ENCODE measurements at regions not wholly inside any gene's neighbourhood (a gene's known extent, or its start where the extent isn't known, plus 50 kb on each side); places are given as distances from the start of the nearest gene placed in this dataset.

DNA sequence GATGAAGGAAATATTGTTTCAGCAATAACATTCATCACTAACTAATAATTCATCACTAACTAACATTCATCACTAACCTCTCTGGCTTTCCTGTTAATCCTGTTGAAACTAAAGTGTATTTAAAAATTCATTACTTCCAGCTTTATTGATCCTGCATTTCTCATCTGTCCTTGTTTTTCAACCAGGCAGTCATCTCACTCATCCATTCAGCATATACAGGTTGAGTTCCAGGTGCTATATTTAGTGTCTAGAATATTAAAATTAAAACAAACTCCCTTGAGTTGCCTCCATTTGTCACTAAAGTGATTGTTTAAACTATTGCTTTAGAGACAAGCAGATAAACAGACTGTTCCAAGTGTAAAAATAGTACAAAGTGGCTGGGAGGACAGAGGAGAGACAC, 58.1 kb downstream of the ATXN7L3B start:
- DNase-seq, result no peak
- TF ChIP-seq GATA1 (IDR thresholded peaks at IDR 0.05; ENCODE audit: low read depth, low read length) (no peak), POLR2A (IDR thresholded peaks at IDR 0.05; ENCODE audit: low read length) (no peak)

DNA sequence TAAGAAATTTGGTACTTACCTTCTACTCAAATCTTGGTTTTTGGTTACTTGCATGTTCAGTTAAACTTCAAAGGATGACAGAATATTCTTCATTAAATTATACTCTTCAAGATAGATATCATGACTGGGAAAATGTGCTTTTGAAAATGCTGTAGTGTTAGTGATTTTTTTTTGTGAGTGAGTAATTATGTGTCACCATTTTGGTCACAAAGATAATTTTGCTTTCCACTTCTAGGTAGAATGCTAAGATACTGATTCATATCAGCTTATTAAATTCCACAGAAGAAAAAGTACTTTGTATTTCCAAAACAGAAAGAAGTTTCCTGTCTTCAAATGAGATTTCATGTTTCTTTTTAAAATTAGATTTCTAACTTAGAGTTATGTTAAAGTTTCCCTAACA, 61.2 kb downstream of the ATXN7L3B start:
- no peak for DNase-seq
- TF ChIP-seq GATA1 (IDR thresholded peaks at IDR 0.05; ENCODE audit: low read depth, low read length), result no peak
- TF ChIP-seq POLR2A (IDR thresholded peaks at IDR 0.05; ENCODE audit: low read length), result no peak

DNA sequence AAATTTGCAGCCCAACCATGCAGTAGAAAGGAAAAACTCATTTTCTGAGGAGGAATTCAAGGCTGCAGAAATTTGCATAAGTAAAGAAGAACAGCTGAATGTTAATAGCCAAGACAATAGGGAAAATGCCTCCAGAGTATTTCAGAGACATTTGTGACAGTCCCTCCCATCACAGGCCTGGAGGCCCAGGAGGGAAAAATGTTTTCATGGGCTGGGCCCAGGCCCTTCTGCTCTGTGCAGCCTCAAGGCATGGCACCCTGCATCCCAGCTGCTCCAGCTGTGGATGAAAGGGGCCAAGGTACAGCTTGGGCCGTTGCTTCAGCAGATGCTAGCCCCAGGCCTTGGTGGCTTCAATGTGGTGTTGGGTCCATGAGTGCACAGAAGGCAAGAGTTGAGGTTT, 62.3 kb downstream of the ATXN7L3B start:
- TF ChIP-seq POLR2A (IDR thresholded peaks at IDR 0.05; ENCODE audit: low read length), result no peak
- no peak for TF ChIP-seq GATA1 (IDR thresholded peaks at IDR 0.05; ENCODE audit: low read depth, low read length)
- no peak for DNase-seq

DNA sequence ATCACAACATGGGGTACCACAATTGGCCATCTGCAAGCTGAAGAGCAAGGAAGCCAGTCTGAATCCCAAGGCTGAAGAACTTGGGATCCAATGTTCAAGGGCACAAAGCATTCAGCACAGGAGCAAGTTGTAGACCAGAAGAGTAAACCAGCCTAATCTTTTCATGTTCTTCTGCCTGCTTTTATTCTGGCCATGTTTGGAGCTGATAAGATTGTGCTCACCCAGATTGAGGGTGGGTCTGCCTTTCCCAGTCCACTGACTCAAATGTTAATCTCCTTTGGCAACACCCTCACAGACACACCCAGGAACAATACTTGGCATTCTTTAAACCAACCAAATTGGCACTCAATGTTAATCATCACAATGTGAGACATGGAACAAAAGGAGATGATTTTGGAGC, 63.2 kb downstream of the ATXN7L3B start:
- peak in 1 of 2 experiments; percentile 1 for DNase-seq

DNA sequence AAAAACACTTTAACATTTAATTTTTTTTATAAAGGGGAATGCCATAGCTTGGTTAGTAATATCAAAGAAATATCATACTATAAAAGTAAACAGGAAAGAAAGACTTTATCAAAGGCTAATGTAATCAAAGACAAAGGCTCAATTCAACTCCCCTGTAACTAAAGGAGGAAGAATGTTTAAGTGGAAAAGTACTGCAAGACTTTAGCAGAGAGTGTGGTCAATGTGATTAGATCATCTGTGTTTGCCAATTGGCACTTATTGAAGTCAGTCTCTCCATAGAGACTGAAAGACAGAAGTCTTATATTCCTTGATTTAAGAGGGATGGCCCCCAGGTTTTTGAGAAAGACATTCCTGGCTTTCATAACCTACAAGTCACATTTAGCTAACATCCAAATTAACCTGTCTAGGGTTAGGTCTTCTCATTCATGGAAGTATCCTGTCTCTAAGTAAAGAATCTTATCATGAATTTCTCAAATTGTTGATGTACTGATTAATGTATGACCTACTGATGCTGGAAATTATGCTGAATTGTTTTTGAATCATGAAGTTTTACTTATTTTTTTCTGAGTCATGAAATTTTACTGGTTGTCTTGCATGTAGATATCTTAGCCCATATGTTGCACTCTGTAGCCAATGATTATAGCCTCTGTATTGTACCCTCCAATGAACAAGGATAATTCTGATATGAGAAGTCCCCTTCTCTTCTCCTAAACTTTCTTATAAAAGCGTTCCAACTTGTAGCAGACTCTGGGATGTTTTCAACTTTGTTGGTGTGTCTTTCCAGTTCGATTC, 65.4 kb downstream of the ATXN7L3B start:
- DNase-seq, result no peak
- TF ChIP-seq GATA1 (IDR thresholded peaks at IDR 0.05; ENCODE audit: low read depth, low read length) (no peak), POLR2A (IDR thresholded peaks at IDR 0.05; ENCODE audit: low read length) (no peak)

DNA sequence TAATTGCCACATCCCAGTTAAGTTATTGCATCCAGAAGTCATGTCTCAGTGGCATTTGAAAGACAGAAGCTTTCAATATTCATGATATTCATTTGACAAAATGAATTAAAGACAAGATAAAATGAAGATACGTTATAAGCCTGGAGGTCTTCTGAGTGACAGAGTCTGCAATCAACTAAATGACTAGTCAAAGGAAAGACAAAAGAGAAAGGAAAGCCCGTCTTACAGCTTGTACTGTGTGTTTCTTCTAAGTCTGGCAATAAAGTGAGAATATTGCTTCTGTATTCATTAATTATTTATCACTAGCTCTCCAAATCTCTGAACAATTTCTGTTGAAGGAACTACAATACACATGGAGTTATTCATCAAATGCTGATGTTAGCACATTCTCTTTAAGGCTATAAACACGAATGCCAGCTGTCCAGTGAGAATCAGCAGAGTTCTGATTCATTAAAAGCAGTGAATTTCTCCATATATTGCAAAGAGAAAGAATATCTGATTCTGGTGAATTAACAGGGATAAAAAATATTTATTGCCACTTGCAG, 70.7 kb downstream of the ATXN7L3B start:
- DNase-seq, result no peak

DNA sequence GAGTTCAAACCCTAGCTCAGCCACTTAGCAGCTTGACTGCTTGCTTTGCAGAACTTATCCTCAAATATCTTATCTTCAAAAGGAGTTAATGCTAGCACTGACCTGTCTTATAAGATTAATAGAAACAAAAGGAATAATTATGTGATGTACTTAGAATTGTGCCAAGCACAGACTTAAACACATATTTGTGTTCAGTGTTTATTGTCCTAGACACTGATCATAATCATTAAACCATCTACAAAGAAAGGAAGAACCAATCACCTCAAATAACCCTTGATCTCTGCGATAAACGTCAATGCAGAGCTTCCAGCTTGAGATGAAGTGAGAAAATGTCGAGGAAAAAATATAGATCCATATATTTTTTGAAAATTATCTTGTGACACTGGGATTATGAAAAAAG, 73.1 kb downstream of the ATXN7L3B start:
- TF ChIP-seq GATA1 (IDR thresholded peaks at IDR 0.05; ENCODE audit: low read depth, low read length) (no peak), POLR2A (IDR thresholded peaks at IDR 0.05; ENCODE audit: low read length) (no peak)
- no peak for DNase-seq

More for the DNA sequence above, 70.7 kb downstream of the ATXN7L3B start:
- TF ChIP-seq POLR2A (IDR thresholded peaks at IDR 0.05; ENCODE audit: low read length), result no peak
- no peak for TF ChIP-seq GATA1 (IDR thresholded peaks at IDR 0.05; ENCODE audit: low read depth, low read length)

DNA sequence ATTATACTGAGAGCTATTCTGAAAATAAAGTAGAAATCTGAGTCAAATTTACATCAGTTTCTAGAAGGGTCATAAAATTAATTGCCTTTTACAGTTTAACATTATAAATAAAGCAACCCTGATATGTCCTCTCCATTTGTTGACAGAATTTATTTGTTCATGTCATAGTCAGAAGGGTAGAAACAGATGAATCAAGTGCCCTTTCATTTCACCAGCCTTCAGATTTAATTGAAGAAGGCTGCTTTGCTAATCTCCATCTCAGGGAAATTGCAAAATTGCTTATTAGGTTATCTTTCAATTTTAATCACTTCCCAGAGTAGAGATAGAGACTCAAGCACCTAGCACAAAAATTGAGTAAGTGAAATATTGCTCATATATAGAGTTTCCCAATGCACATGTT, 76.8 kb downstream of the ATXN7L3B start:
- no peak for DNase-seq
- no peak for TF ChIP-seq POLR2A (IDR thresholded peaks at IDR 0.05; ENCODE audit: low read length)
- no peak for TF ChIP-seq GATA1 (IDR thresholded peaks at IDR 0.05; ENCODE audit: low read depth, low read length)

DNA sequence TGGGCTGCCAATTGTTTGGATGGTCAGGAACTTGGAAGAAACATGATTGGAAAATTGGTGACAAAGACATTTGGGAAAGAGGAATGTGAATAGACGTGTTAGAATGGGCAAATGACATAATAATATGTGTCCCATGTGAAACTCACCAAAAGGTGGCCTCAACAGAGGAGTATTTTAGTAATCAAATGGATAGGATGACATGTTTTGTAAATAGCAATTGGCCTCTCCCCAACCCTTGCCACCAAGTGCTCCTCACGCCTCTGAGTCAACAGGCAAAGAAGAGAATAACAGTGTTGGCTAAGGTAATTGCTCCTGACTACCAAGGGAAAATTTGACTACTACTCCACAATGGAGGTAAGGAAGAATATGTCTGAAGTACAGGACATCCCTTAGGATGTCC, 81.4 kb downstream of the ATXN7L3B start:
- TF ChIP-seq POLR2A (IDR thresholded peaks at IDR 0.05; ENCODE audit: low read length) (no peak), GATA1 (IDR thresholded peaks at IDR 0.05; ENCODE audit: low read depth, low read length) (no peak)
- no peak for DNase-seq

DNA sequence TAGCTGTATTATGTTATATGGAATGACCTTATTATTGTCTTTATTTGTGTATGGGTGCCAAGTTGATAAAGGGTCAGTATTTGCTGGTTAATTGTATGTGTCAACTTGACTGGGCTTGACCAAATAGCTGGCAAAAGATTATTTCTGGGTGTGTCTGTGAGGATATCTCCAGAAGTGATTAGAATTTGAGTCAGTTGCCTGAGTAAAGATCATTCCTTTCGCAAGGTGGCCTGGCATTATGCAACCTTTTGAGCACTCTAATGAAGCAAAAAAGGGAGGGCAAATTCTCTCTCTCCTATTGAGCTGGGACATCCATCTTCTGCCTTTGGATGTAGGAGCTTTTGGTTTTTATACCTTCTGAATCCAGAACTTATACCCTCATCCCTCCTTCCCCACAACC, 82.2 kb downstream of the ATXN7L3B start:
- TF ChIP-seq GATA1 (IDR thresholded peaks at IDR 0.05; ENCODE audit: low read depth, low read length) (no peak), POLR2A (IDR thresholded peaks at IDR 0.05; ENCODE audit: low read length) (no peak)
- DNase-seq, result no peak

DNA sequence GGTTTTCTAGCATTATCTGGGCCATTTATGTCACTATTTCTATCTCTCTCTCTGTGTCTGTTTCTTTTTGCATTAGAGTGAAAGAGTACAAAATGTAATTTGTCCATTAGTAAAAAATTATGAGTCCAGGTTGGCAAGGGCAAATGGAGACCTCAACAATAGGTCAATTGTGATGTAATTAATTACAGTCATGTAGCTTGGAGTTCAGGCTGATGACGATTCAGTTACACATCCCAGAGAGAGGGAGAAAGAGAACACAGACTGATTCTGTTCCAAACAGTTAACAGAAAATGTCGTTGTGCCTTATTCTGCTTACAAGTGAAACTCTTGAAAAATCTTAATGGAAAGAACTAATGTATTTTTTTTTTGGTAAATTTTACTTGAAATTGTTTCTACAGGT, 83.3 kb downstream of the ATXN7L3B start:
- TF ChIP-seq POLR2A (IDR thresholded peaks at IDR 0.05; ENCODE audit: low read length) (no peak), GATA1 (IDR thresholded peaks at IDR 0.05; ENCODE audit: low read depth, low read length) (no peak)
- no peak for DNase-seq

DNA sequence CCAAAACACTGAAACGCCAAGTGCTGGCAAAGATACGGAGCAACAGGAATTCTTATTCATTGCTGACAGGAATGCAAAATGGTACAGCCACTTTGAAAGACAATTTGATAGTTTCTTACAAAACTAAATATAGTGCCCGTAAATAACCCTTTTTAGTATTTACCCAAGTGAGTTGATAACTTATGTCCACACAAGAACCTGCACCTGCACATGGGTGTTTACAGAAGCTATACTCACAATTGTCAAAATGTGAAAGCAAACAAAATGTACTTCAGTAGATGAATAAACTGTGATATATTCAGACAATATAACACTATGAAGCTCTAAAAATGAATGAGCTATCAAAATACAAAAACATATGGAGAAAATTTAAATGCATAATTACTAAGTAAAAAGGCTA, 86.6 kb downstream of the ATXN7L3B start:
- DNase-seq, result no peak
- TF ChIP-seq POLR2A (IDR thresholded peaks at IDR 0.05; ENCODE audit: low read length) (no peak), GATA1 (IDR thresholded peaks at IDR 0.05; ENCODE audit: low read depth, low read length) (no peak)

DNA sequence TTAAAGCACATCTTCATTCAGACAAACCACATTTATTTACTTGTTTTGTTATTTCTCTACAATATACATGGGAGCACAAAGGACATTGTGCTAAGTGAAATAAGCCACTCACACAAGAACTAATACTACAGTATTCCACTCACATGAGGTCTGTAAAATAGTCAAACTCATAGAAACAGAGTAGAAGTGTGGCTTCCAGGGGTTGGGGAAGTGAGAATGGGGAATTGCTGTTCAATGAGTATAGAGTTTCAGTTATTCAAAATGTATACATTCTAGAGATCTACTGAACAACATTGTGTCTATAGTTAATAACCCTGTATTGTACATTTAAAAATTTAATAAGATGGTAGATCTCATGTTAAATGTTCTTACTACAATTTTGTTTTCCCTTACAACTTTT, 88.8 kb downstream of the ATXN7L3B start:
- no peak for DNase-seq
- TF ChIP-seq POLR2A (IDR thresholded peaks at IDR 0.05; ENCODE audit: low read length) (no peak), GATA1 (IDR thresholded peaks at IDR 0.05; ENCODE audit: low read depth, low read length) (no peak)

DNA sequence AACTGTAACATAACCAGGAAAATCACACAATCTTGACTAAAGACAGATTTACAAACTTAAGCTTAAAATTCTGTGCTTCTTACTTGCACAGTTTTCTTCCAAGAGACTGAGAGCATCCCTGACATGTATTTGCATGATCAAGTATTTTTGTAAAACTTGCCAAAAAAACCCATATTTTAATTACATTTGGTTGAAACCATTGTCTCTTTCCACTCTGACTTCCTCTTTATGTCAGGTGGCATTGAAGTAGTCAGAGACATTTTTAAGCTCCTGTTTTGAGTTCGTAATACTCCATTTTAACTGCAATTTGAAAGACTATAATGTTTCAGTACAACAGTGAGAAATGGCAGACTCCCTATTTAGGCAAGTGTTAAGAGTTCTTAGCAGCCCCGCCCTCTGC, 103.6 kb downstream of the ATXN7L3B start:
- no peak for DNase-seq
- no peak for TF ChIP-seq GATA1 (IDR thresholded peaks at IDR 0.05; ENCODE audit: low read depth, low read length)
- TF ChIP-seq POLR2A (IDR thresholded peaks at IDR 0.05; ENCODE audit: low read length), result no peak

DNA sequence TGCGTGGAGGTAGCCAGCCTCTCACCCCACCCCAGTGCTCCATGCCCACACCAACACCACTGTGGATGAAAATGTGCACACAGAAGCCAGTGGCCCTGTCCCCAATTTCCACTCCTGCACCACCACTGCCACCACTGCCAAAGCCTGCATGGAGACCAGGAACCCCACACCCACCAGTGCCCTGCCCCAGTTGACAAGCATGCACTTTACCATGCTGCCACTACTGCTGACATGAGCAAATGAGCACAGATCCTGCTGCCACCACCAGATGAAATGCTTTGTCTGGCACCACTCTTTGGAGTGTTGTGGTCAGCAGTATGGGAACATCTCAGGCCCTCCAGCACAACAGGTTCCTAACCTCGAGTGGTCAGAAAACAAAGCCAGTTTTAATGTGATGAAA, 104.1 kb downstream of the ATXN7L3B start:
- TF ChIP-seq GATA1 (IDR thresholded peaks at IDR 0.05; ENCODE audit: low read depth, low read length) (no peak), POLR2A (IDR thresholded peaks at IDR 0.05; ENCODE audit: low read length) (no peak)
- no peak for DNase-seq

Measured in erythroblast (primary cell).